Liver (tissue), 7 donors: ENCODE measurements at regions not wholly inside any gene's neighbourhood (a gene's known extent, or its start where the extent isn't known, plus 50 kb on each side); places are given as distances from the start of the nearest gene placed in this dataset.

Experiments
- DNase-seq: peaks from one replicate; pipeline ENCODE4 v3.0.0-alpha.2; 2017; ENCODE audit warnings: low spot score
- H3K27ac ChIP-seq, 2 donors: one replicate each; pipeline ENCODE4 v1.7.0; 2013; ENCODE audit warnings: inconsistent platforms in 2 of 2, low read length in 2 of 2, control low read depth in 1 of 2, low read depth in 1 of 2, mild to moderate bottlenecking in 1 of 2
- H3K27me3 ChIP-seq, 4 donors: one replicate each; pipeline versions ENCODE4 v1.6.1 to v1.7.0; 2013; ENCODE audit warnings: low read length in 3 of 4, inconsistent platforms in 1 of 4, mild to moderate bottlenecking in 1 of 4, moderate library complexity in 1 of 4; ENCODE audit not compliant: control insufficient read depth in 4 of 4, insufficient read depth in 4 of 4
- H3K36me3 ChIP-seq, 4 donors: one replicate each; pipeline versions ENCODE4 v1.6.1 to v1.7.0; 2013; ENCODE audit warnings: low read length in 3 of 4, mild to moderate bottlenecking in 3 of 4, low read depth in 1 of 4, moderate library complexity in 1 of 4; ENCODE audit not compliant: control insufficient read depth in 4 of 4, insufficient read depth in 3 of 4
- H3K4me1 ChIP-seq, 4 donors: one replicate each; pipeline versions ENCODE4 v1.6.1 to v1.7.0; 2013; ENCODE audit warnings: low read length in 3 of 4, mild to moderate bottlenecking in 3 of 4, moderate library complexity in 1 of 4; ENCODE audit not compliant: control insufficient read depth in 4 of 4, insufficient read depth in 4 of 4
- H3K4me3 ChIP-seq, 3 donors: one replicate each; pipeline versions ENCODE4 v1.6.1 to v1.7.0; 2013; ENCODE audit warnings: low read length in 3 of 3, control low read depth in 1 of 3, low read depth in 1 of 3, mild to moderate bottlenecking in 1 of 3
- H3K9ac ChIP-seq, 2 donors: one replicate each; pipeline ENCODE4 v1.7.0; 2013; ENCODE audit warnings: low read length in 2 of 2, mild to moderate bottlenecking in 2 of 2, moderate library complexity in 2 of 2, control low read depth in 1 of 2, low read depth in 1 of 2
- H3K9me3 ChIP-seq, 4 donors: one replicate each; pipeline versions ENCODE4 v1.6.1 to v1.7.0; 2013; ENCODE audit warnings: low read length in 3 of 4; ENCODE audit not compliant: control insufficient read depth in 4 of 4
- EGR1 ChIP-seq, 2 donors: IDR thresholded peaks; 2 replicates each; pipeline ENCODE4 v1.6.1; 2016 to 2018; ENCODE audit warnings: antibody characterized with exemption in 2 of 2, low read depth in 2 of 2
- FOXA2 ChIP-seq: IDR thresholded peaks from 2 replicates; pipeline ENCODE4 v1.6.1; 2016; ENCODE audit warnings: antibody characterized with exemption
- GABPA ChIP-seq, 2 donors: IDR thresholded peaks in 1 of 2; conservative IDR thresholded peaks in 1 of 2; 2 replicates each; pipeline ENCODE4 v1.6.1; 2016; ENCODE audit warnings: antibody characterized with exemption in 2 of 2, mild to moderate bottlenecking in 1 of 2, moderate library complexity in 1 of 2
- HNF4A ChIP-seq, 2 donors: conservative IDR thresholded peaks; 2 replicates each; pipeline ENCODE4 v1.6.1; 2016; ENCODE audit warnings: antibody characterized with exemption in 2 of 2, mild to moderate bottlenecking in 2 of 2
- HNF4G ChIP-seq: IDR thresholded peaks from 2 replicates; pipeline ENCODE4 v1.6.1; 2016; ENCODE audit warnings: antibody characterized with exemption
- JUND ChIP-seq, 2 donors: IDR thresholded peaks; 2 replicates each; pipeline ENCODE4 v1.6.1; 2016; ENCODE audit warnings: antibody characterized with exemption in 2 of 2
- MAX ChIP-seq: IDR thresholded peaks from 2 replicates; pipeline ENCODE4 v1.6.1; 2016; ENCODE audit warnings: antibody characterized with exemption
- NR2F2 ChIP-seq: IDR thresholded peaks from 2 replicates; pipeline ENCODE4 v1.6.1; 2016; ENCODE audit warnings: antibody characterized with exemption
- RAD21 ChIP-seq, 2 donors: IDR thresholded peaks; 2 replicates each; pipeline ENCODE4 v1.6.1; 2016; ENCODE audit warnings: antibody characterized with exemption in 2 of 2, mild to moderate bottlenecking in 2 of 2
- SP1 ChIP-seq: IDR thresholded peaks from 2 replicates; pipeline ENCODE4 v1.6.1; 2018; ENCODE audit warnings: antibody characterized with exemption, mild to moderate bottlenecking
- YY1 ChIP-seq: IDR thresholded peaks from 2 replicates; pipeline ENCODE4 v1.6.1; 2016; ENCODE audit warnings: antibody characterized with exemption, mild to moderate bottlenecking
- WGBS: extraction: QIAGEN DNeasy Blood & Tissue Kit; methylation state at CpG from one replicate; pipeline ENCODE4 v1.1.7; 2013; 5-methylcytosine and 5-hydroxymethylcytosine counted together
- TF ChIP-seq, protein P1 (sequence below): IDR thresholded peaks from 2 replicates; pipeline ENCODE4 v1.6.1; 2016; ENCODE audit warnings: antibody characterized with exemption
- TF ChIP-seq, protein P2 (sequence below): IDR thresholded peaks from 2 replicates; pipeline ENCODE4 v1.6.1; 2016; ENCODE audit warnings: antibody characterized with exemption, mild to moderate bottlenecking
- TF ChIP-seq, protein P3 (sequence below): IDR thresholded peaks from 2 replicates; pipeline ENCODE4 v1.6.1; 2016; ENCODE audit warnings: antibody characterized with exemption
- donor health status: healthy.
- donor health status: healthy.
- donor health status: healthy.
- donor health status: healthy.

GRCh38 chr1:58924016-58924565, 140.2 kb upstream of the JUN start:
- no peak overlapping the region for H3K9ac ChIP-seq
- TF ChIP-seq, protein P1, sequence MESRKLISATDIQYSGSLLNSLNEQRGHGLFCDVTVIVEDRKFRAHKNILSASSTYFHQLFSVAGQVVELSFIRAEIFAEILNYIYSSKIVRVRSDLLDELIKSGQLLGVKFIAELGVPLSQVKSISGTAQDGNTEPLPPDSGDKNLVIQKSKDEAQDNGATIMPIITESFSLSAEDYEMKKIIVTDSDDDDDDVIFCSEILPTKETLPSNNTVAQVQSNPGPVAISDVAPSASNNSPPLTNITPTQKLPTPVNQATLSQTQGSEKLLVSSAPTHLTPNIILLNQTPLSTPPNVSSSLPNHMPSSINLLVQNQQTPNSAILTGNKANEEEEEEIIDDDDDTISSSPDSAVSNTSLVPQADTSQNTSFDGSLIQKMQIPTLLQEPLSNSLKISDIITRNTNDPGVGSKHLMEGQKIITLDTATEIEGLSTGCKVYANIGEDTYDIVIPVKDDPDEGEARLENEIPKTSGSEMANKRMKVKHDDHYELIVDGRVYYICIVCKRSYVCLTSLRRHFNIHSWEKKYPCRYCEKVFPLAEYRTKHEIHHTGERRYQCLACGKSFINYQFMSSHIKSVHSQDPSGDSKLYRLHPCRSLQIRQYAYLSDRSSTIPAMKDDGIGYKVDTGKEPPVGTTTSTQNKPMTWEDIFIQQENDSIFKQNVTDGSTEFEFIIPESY: no peak
- TF ChIP-seq HNF4A (conservative IDR thresholded peaks at IDR 0.05) (no peak), YY1 (no peak)
- no peaks in the 10 kb centered on the region for H3K9me3 ChIP-seq
- no peaks in the 10 kb centered on the region for H3K36me3 ChIP-seq
- H3K4me3 ChIP-seq: no peak overlapping the region
- no peaks in the 10 kb centered on the region for H3K27me3 ChIP-seq
- peaks cover 0 to 3% (median 0%) of the 10 kb centered on the region in 4 donors for H3K4me1 ChIP-seq
- H3K27ac ChIP-seq: no peak overlapping the region
- DNase-seq: no peak

GRCh38 chr1:58924821-58925220, 141.0 kb upstream of the JUN start:
- DNase-seq: no peak
- Histone ChIP-seq H3K9ac (no peak overlapping the region), H3K36me3 (no peaks in the 10 kb centered on the region), H3K27ac (no peak overlapping the region), H3K27me3 (no peaks in the 10 kb centered on the region), H3K4me3 (no peak overlapping the region), H3K9me3 (no peaks in the 10 kb centered on the region), H3K4me1 (peaks cover 0 to 3% (median 0%) of the 10 kb centered on the region in 4 donors)
- 97% methylated on average over 4 of the region's 4 CpGs for WGBS
- TF ChIP-seq, protein P2, sequence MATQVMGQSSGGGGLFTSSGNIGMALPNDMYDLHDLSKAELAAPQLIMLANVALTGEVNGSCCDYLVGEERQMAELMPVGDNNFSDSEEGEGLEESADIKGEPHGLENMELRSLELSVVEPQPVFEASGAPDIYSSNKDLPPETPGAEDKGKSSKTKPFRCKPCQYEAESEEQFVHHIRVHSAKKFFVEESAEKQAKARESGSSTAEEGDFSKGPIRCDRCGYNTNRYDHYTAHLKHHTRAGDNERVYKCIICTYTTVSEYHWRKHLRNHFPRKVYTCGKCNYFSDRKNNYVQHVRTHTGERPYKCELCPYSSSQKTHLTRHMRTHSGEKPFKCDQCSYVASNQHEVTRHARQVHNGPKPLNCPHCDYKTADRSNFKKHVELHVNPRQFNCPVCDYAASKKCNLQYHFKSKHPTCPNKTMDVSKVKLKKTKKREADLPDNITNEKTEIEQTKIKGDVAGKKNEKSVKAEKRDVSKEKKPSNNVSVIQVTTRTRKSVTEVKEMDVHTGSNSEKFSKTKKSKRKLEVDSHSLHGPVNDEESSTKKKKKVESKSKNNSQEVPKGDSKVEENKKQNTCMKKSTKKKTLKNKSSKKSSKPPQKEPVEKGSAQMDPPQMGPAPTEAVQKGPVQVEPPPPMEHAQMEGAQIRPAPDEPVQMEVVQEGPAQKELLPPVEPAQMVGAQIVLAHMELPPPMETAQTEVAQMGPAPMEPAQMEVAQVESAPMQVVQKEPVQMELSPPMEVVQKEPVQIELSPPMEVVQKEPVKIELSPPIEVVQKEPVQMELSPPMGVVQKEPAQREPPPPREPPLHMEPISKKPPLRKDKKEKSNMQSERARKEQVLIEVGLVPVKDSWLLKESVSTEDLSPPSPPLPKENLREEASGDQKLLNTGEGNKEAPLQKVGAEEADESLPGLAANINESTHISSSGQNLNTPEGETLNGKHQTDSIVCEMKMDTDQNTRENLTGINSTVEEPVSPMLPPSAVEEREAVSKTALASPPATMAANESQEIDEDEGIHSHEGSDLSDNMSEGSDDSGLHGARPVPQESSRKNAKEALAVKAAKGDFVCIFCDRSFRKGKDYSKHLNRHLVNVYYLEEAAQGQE: no peak
- TF ChIP-seq RAD21 (IDR thresholded peaks at IDR 0.05) (no peak), EGR1 (IDR thresholded peaks at IDR 0.05; ENCODE audit: low read depth in 2 of 2) (no peak), NR2F2 (no peak), GABPA (IDR thresholded peaks at IDR 0.05 in 1 of 2, conservative IDR thresholded peaks at IDR 0.05 in 1 of 2) (no peak), JUND (IDR thresholded peaks at IDR 0.05) (no peak), HNF4A (conservative IDR thresholded peaks at IDR 0.05) (no peak), FOXA2 (no peak), MAX (no peak), SP1 (no peak), HNF4G (no peak)
- TF ChIP-seq, protein P3, sequence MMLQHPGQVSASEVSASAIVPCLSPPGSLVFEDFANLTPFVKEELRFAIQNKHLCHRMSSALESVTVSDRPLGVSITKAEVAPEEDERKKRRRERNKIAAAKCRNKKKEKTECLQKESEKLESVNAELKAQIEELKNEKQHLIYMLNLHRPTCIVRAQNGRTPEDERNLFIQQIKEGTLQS: no peak
- TF ChIP-seq, protein P1: no peak
